Hepatocyte (in vitro differentiated cells): ENCODE measurements at regions not wholly inside any gene's neighbourhood (a gene's known extent, or its start where the extent isn't known, plus 50 kb on each side); places are given as distances from the start of the nearest gene placed in this dataset.
"Not testable (repeated sequence)": the region's sequence is repeated elsewhere in the genome, so short reads cannot be mapped to it uniquely, and the experiment has no call there.

ENCODE experiments used
- DNase-seq: peaks from one replicate; pipeline ENCODE4 v3.0.0-alpha.2; 2016; ENCODE audit warnings: low spot score
- H2AFZ ChIP-seq: fragments of 200-600 bp; sonication (generic); 2 replicates; pipeline ENCODE4 v1.6.0; 2016; ENCODE audit warnings: antibody characterized with exemption, mild to moderate bottlenecking
- H3K27ac ChIP-seq: fragments of 200-600 bp; sonication (generic); 2 replicates; pipeline ENCODE4 v1.5.1; 2016; ENCODE audit warnings: mild to moderate bottlenecking
- H3K27me3 ChIP-seq: fragments of 200-600 bp; sonication (generic); 2 replicates; pipeline ENCODE4 v1.6.1; 2016
- H3K36me3 ChIP-seq: fragments of 200-600 bp; sonication (generic); replicated peaks from 2 replicates; pipeline ENCODE4 v1.5.1; 2016; ENCODE audit warnings: low read depth; ENCODE audit not compliant: insufficient read depth
- H3K4me1 ChIP-seq: fragments of 200-600 bp; sonication (generic); 2 replicates; pipeline ENCODE4 v1.5.1; 2016; ENCODE audit warnings: mild to moderate bottlenecking, moderate library complexity; ENCODE audit not compliant: insufficient read depth
- H3K4me2 ChIP-seq: fragments of 200-600 bp; sonication (generic); 2 replicates; pipeline ENCODE4 v1.6.0; 2016
- H3K4me3 ChIP-seq: fragments of 200-600 bp; sonication (generic); 2 replicates; pipeline ENCODE4 v1.5.1; 2016; ENCODE audit warnings: mild to moderate bottlenecking
- H3K79me2 ChIP-seq: fragments of 200-600 bp; sonication (generic); 2 replicates; pipeline ENCODE4 v1.6.0; 2017; ENCODE audit warnings: mild to moderate bottlenecking
- H3K9me2 ChIP-seq: fragments of 200-600 bp; sonication (generic); replicated peaks from 2 replicates; pipeline ENCODE4 v1.6.0; 2017; ENCODE audit warnings: mild to moderate bottlenecking; ENCODE audit not compliant: insufficient read depth
- H3K9me3 ChIP-seq: fragments of 200-600 bp; sonication (generic); 2 replicates; pipeline ENCODE4 v1.5.1; 2016; ENCODE audit warnings: low read depth, mild to moderate bottlenecking
- H4K20me1 ChIP-seq: fragments of 200-600 bp; sonication (generic); 2 replicates; pipeline ENCODE4 v1.6.0; 2016; ENCODE audit warnings: mild to moderate bottlenecking; ENCODE audit not compliant: insufficient read depth, poor library complexity, severe bottlenecking
- WGBS: methylation state at CpG from one replicate; pipeline ENCODE4 v1.1.6; 2016; ENCODE audit warnings: low lambda C conversion rate; ENCODE audit errors: missing lambda C conversion rate; 5-methylcytosine and 5-hydroxymethylcytosine counted together

DNA sequence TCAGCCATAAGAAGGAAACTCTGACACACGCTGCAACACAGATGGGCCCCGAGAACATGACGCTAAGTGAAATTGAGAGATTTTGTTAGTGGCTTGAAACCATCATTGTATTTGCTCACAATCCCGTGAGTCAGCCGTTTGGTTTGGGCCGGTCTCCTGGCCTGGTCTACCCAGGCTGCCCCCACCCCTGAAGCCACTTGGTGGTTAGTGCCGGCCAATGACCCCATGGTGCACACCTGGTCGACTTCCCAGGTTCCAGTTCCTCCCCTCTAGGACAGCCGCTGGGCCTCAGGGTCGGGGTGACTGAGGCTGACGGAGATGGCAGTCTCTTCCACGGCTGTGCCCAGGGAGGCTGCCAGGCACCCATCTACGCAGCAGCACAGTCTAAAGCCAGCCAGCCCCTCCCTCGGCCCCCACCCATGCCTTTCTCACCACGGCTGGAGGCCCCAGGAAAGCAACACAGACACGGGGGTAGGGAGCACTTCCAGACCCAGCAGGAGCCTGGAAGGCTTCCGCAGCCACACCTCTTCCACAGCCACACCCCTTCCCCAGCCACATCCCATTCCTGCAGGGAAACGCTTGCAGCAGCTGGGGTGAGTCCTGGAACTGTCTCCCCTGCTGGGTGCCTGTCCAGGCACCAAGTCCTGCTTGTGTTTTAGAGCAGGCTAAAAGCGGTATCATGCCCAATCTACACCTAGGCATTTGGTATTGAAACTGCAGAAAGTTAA lies 5413.2 kb upstream of the TPTE start:
- H3K4me2 ChIP-seq, H3K27me3 ChIP-seq, DNase-seq, H3K9me2 ChIP-seq, H3K9me3 ChIP-seq, H2AFZ ChIP-seq, H3K36me3 ChIP-seq, H3K4me1 ChIP-seq, H3K27ac ChIP-seq, H4K20me1 ChIP-seq, H3K79me2 ChIP-seq, H3K4me3 ChIP-seq: not testable (repeated sequence)
- WGBS: 3% methylated on average over 3 of the region's 19 CpGs

DNA sequence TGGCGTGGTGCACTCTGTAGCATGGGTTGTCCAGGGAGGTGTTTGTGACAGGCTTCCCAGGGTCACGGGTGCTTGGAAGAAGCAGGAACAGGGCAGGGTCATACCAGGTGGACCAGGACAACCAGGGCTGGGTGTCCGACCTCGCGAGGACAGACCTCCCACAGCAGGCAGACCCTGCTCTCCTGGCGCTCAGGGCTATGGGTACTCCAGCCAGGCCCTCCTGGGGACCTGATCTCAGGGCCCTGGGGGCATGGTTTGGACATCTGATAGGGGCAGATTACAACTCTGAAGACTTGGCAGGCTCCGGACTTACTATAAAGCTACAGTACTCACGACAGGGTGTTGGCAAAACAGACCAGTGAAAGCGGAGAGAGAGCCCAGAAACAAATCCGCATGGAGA lies 5410.2 kb upstream of the TPTE start:
- not testable (repeated sequence) for H3K27me3 ChIP-seq, H3K4me1 ChIP-seq, H3K79me2 ChIP-seq, H4K20me1 ChIP-seq, H3K4me3 ChIP-seq, H3K36me3 ChIP-seq, H2AFZ ChIP-seq, H3K4me2 ChIP-seq, H3K9me2 ChIP-seq, H3K9me3 ChIP-seq, DNase-seq, H3K27ac ChIP-seq
- WGBS: 93% methylated on average over 5 of the region's 10 CpGs

DNA sequence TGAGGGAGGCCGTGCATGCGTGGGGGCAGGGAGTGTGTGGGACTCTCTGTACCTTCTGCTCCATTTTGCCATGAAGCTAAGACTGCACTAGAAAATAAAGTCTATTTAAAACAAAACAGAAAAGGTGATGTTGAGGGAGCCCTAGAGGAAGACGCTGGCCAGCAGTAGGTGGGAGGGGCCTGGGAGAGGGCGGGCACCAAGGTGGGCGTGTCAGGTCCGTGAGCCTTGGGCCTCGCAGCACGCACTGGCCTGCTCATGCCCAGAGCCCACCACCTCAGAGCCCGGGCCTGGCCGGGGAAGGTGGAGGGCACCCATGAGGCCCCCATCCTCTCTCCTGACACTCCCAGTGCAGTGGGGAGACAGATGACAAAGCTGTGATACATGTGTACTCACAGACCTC lies 5408.3 kb upstream of the TPTE start:
- H3K4me1 ChIP-seq, H3K4me3 ChIP-seq, H3K4me2 ChIP-seq, H3K27ac ChIP-seq, H3K36me3 ChIP-seq, H3K9me3 ChIP-seq, H3K27me3 ChIP-seq, DNase-seq, H4K20me1 ChIP-seq, H2AFZ ChIP-seq, H3K79me2 ChIP-seq, H3K9me2 ChIP-seq: not testable (repeated sequence)
- no CpG with 5 or more reads among the region's 10 CpGs for WGBS

DNA sequence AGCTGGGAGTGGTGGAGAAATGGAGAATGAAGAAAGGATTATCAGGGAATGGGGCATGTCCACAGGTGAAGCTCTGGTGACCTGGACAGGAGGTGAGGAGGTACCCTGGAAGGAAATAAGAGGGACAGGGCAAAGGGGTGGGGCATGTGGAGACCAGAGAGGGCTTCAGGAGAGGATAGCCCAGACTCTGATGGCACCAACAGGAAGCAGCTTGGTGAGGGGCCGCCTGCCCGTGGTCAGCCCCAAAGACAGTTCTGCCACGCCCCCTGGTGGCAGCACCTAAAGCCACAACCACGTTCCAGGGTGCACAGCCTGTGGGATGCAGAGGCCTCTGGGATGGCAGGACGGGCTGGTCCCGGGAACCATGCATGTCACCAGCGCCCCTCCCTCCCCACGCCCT lies 5406.9 kb upstream of the TPTE start:
- not testable (repeated sequence) for DNase-seq, H2AFZ ChIP-seq, H3K27ac ChIP-seq, H3K9me3 ChIP-seq, H4K20me1 ChIP-seq, H3K79me2 ChIP-seq, H3K9me2 ChIP-seq, H3K4me3 ChIP-seq, H3K36me3 ChIP-seq, H3K4me1 ChIP-seq, H3K4me2 ChIP-seq, H3K27me3 ChIP-seq
- no CpG with 5 or more reads among the region's 8 CpGs for WGBS

DNA sequence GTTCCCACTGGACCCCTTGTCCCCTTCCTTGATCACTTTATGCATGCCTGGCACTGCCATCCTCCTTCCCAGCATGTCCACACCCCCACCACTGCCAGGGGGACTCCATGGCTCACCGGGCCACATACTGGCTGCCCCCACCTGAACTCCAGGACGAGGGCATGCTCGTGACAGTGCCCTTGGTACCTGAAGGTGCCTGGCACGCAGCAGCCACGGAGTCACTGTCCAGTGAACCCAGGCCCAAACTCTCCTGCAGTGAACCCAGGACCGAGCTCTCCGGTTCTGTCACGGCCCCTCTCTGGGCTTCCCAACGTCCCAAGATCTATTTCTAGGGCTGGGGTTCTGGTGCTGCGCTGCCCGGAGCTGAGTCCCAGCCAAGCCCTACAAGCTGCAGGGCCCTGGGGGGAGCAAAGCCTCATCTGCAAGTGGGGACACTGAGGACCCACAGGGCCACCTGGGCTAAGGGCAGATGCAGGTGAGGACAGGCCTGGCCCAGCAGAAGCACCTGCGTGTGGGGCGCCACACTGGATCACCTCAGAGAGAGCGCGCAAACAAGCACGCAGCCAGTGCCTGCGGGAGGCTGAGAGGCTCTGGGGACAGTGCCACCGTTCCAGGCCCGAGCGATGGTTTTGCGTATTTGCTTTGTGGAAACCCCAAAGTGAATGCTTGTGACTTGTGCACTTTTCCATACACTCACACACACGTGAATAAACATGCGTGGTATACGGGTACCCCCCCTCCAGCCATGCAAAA lies 5406.3 kb upstream of the TPTE start:
- not testable (repeated sequence) for H3K27me3 ChIP-seq, H3K4me1 ChIP-seq, H3K9me2 ChIP-seq, DNase-seq, H3K9me3 ChIP-seq, H3K4me2 ChIP-seq, H3K79me2 ChIP-seq, H3K4me3 ChIP-seq, H3K36me3 ChIP-seq, H3K27ac ChIP-seq, H2AFZ ChIP-seq, H4K20me1 ChIP-seq
- 80% methylated on average over 11 of the region's 24 CpGs for WGBS

DNA sequence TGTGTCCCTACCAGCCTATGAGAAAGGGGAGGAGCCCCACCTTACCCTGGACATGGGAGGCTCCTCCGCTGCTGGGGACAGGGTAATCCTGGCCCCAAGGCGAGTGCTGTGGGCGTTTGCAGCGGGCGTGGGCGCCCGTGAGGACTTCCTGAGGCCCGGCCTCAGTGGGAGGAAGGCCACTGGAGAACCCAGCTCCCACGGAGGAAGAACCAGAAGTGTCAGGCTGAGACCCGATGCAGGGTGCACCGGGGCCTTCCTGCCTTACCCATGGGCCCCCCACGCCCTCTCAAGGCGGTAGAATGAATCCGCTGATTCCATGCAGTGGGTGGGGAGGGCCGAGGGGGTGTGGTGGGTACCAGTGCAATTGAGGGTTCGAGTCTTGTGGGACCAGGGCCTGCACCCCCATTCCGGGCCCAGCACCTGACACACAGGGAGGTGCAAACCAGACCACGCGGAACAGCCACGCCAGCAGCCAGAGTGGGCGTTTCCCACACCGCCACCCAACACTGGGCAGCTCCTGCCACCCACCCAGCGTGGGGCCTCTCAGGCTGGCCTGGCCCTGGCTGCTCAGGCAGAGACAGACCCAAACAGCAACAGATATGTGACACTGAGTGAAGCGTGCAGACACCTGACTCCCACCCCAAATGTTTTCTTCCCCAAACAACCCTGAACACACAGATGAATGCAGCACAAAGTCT lies 5405.6 kb upstream of the TPTE start:
- not testable (repeated sequence) for H3K9me2 ChIP-seq, H2AFZ ChIP-seq, H3K79me2 ChIP-seq, DNase-seq, H3K4me3 ChIP-seq, H4K20me1 ChIP-seq, H3K4me2 ChIP-seq, H3K27me3 ChIP-seq, H3K9me3 ChIP-seq, H3K36me3 ChIP-seq, H3K4me1 ChIP-seq, H3K27ac ChIP-seq
- 85% methylated on average over 9 of the region's 24 CpGs for WGBS

DNA sequence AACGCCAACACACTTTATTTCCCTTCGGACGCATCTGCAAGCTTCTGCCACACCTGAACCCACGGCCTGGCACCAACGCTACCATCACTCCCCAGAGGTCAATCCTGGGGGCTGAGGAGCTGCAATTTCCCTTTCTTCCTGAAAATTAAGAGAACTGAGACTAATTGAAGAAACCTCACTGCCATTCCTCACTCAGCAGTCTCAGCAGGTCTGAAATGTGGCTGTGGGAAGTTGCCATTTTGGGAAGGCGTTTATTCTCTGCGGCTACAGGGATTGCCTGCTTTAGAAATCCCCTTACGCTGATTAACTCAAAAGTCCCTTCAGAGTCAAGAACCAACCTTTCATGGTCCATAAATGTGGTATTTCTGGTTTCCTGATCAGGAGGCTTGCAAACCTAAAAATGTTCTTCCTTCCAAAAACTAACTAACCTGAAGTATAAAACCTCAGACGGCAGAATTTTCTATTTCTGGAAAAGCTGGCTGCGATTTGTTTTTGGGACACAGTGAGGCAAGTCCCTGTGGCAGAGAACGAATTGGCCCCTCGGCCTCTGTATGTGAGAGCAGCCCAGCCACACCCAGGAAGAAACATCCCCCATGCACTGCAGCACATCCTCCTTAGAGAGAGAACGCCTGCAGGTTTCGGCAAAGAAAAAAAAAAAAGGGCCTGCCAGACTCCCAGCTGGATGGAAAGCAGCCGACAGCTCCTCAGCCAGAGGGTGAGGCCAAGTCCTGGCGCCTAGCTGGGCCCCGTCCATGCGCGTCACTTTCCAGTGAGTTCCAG lies 5404.8 kb upstream of the TPTE start:
- 100% methylated on average over 1 of the region's 19 CpGs for WGBS

DNA sequence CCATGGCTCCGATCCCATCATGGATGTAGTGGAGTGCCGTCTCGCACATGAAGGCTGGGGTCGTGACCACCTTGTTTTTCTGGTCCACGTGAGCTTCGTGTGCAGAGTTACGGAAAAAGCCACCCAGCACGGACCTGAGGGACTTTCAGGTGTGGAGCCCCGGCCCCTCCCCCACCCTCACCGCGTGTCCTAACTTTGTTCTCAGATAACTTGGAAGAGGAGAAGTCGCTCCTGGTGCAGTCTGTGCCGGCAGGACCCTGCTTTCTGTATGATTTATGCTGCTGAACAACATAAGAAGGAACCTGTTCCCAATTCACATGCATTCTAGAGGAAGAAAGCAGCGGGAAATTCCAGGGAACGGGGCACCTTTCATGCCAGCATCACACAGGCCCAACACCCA lies 5404.2 kb upstream of the TPTE start:
- not testable (repeated sequence) for H3K9me2 ChIP-seq, H3K79me2 ChIP-seq, H3K27me3 ChIP-seq, H3K27ac ChIP-seq, DNase-seq, H3K36me3 ChIP-seq, H4K20me1 ChIP-seq, H3K9me3 ChIP-seq, H3K4me3 ChIP-seq, H2AFZ ChIP-seq, H3K4me1 ChIP-seq, H3K4me2 ChIP-seq
- WGBS: 59% methylated on average over 3 of the region's 15 CpGs

More for the DNA sequence above, 5404.8 kb upstream of the TPTE start:
- not testable (repeated sequence) for H3K79me2 ChIP-seq, H3K27ac ChIP-seq, H2AFZ ChIP-seq, H3K4me1 ChIP-seq, H3K9me2 ChIP-seq, H3K4me2 ChIP-seq, H4K20me1 ChIP-seq, H3K36me3 ChIP-seq, DNase-seq, H3K4me3 ChIP-seq, H3K9me3 ChIP-seq, H3K27me3 ChIP-seq
